OCI-LY7 (cell line): ENCODE measurements at regions not wholly inside any gene's neighbourhood (a gene's known extent, or its start where the extent isn't known, plus 50 kb on each side); places are given as distances from the start of the nearest gene placed in this dataset.

ENCODE experiments used
- BruUV-seq: library from RNA; stranded (reverse); fragments of 400-500 nt; replicated peaks from 2 replicates; lab custom pipeline; 2021; lab: Mats Ljungman, UMichigan
- CTCF ChIA-PET: fragments of 300-600 bp; sonication (Branson Sonifier 250); formaldehyde crosslinking; loops from one replicate; lab custom pipeline; 2022; ENCODE audit warnings: antibody characterized with exemption; ENCODE audit not compliant: unreplicated experiment; lab: Charles Lee
- POLR2A ChIA-PET: fragments of 300-600 bp; sonication (Branson Sonifier 250); formaldehyde crosslinking; loops from one replicate; lab custom pipeline; 2022; ENCODE audit warnings: antibody characterized with exemption; lab: Charles Lee
- DNase-seq: peaks from one replicate; pipeline ENCODE4 v3.0.0-alpha.2; 2015; ENCODE audit warnings: low spot score
- H2AFZ ChIP-seq: fragments of 200-600 bp; sonication (generic), shearing (Covaris generic); 2 replicates; pipeline ENCODE4 v1.6.1; 2014; ENCODE audit warnings: mild to moderate bottlenecking, antibody characterized with exemption, low read length, moderate library complexity
- H3K27ac ChIP-seq: fragments of 200-600 bp; sonication (generic); 2 replicates; pipeline ENCODE4 v1.5.1; 2014; ENCODE audit warnings: mixed run types, low read depth, mild to moderate bottlenecking, moderate library complexity, low read length, inconsistent platforms; ENCODE audit not compliant: poor library complexity, severe bottlenecking
- H3K36me3 ChIP-seq: fragments of 200-600 bp; sonication (generic); 2 replicates; pipeline ENCODE4 v1.6.1; 2014; ENCODE audit warnings: mild to moderate bottlenecking, antibody characterized with exemption, low read length, moderate library complexity, mixed read lengths; ENCODE audit not compliant: insufficient read depth
- H3K4me1 ChIP-seq: fragments of 200-600 bp; sonication (generic); 2 replicates; pipeline ENCODE4 v1.5.1; 2014; ENCODE audit warnings: mild to moderate bottlenecking, low read length; ENCODE audit not compliant: insufficient read depth, poor library complexity, severe bottlenecking
- H3K4me2 ChIP-seq: fragments of 200-600 bp; sonication (generic); 2 replicates; pipeline ENCODE4 v1.6.1; 2014; ENCODE audit warnings: mild to moderate bottlenecking, low read length
- H3K4me3 ChIP-seq: fragments of 200-600 bp; sonication (generic); 2 replicates; pipeline ENCODE4 v1.5.1; 2014; ENCODE audit warnings: mild to moderate bottlenecking, low read depth, low read length; ENCODE audit not compliant: poor library complexity, severe bottlenecking
- H3K79me2 ChIP-seq: fragments of 200-600 bp; sonication (generic); 2 replicates; pipeline ENCODE4 v1.6.1; 2016; ENCODE audit warnings: low read depth, mild to moderate bottlenecking, low read length, moderate library complexity, mixed read lengths; ENCODE audit not compliant: insufficient read depth
- H3K9me2 ChIP-seq: fragments of 200-600 bp; sonication (generic); 2 replicates; pipeline ENCODE4 v1.6.1; 2016; ENCODE audit warnings: mild to moderate bottlenecking, low read length, mixed read lengths; ENCODE audit not compliant: insufficient read depth
- H3K9me3 ChIP-seq: fragments of 200-600 bp; sonication (generic); 2 replicates; pipeline ENCODE4 v1.6.1; 2014; ENCODE audit warnings: mild to moderate bottlenecking, mixed run types, low read length, mixed read lengths
- H4K20me1 ChIP-seq: fragments of 200-600 bp; sonication (generic); 2 replicates; pipeline ENCODE4 v1.6.1; 2014; ENCODE audit warnings: mild to moderate bottlenecking, antibody characterized with exemption, low read length, moderate library complexity, mixed read lengths; ENCODE audit not compliant: insufficient read depth
- EZH2phosphoT487 ChIP-seq: fragments of 200-600 bp; sonication (generic); IDR thresholded peaks from 2 replicates; pipeline ENCODE4 v1.6.1; 2018; ENCODE audit warnings: low read depth, borderline replicate concordance, mild to moderate bottlenecking, mixed run types, antibody characterized with exemption, low read length, moderate library complexity, mixed read lengths
- intact Hi-C: fragments of 100-400 bp; cut with micrococcal nuclease; formaldehyde crosslinking; loops from one replicate; pipeline ENCODE4 v1.10.0; 2022; ENCODE audit not compliant: unreplicated experiment
- TF ChIP-seq, protein P1 (sequence below): fragments of 200-600 bp; sonication (generic); conservative IDR thresholded peaks from 2 replicates; pipeline ENCODE4 v1.5.1; 2014; ENCODE audit warnings: mild to moderate bottlenecking, antibody characterized with exemption, low read length, moderate library complexity, mixed read lengths

DNA sequence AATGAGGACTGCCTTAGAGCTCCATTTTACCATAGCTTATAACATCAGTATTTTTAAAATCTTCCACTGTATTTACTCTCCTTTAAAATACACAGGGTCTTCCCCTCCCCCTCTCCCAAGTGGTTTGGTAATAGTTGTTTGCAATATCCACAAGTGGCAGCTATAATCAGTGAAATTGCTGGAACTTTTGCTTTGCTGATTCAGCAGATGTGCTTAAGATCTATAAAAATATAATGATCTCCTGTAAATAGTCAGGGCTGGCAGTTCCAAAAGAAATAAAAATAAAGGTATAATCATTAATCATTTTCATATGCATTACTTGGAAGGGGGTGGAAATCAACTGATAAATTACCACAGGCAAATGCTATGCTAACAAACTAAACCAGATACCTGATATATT is 345.2 kb downstream of the KLHL13 start:
- no peaks in the 10 kb centered on the region for H3K36me3 ChIP-seq
- POLR2A ChIA-PET: no interaction called here
- intact Hi-C loops: no loop called here

DNA sequence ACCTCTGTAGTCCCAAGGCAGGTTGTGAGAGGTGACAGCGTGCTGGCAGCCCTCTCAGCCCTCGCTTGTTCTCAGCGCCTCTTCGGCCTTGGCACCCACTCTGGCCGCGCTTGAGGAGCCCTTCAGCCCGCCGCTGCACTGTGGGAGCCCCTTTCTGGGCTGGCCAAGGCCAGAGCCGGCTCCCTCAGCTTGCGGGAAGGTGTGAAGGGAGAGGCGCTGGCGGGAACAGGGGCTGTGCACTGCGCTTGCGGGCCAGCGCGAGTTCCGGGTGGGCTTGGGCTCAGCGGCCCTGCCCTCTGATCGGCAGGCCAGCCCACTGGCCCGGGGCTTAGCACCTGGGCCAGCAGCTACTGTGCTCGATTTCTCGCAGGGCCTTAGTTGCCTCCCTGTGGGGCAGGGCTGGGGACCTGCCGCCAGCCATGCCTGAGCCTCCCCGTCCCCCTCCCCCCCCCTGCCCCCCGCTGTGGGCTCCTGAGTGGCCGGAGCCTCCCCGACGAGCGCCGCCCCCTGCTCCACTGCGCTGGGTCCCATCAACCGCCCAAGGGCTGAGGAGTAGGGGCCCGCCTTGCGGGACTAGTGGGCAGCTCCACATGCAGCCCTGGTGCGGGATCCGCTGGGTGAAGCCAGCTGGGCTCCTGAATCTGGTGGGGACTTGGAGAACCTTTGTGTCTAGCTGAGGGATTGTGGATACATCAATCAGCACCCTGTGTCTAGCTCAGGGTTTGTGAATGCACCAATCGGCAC is 347.6 kb downstream of the KLHL13 start:
- ChIA-PET POLR2A (no interaction called here), CTCF (no interaction called here)
- no peak overlapping the region for H3K4me2 ChIP-seq
- no peaks in the 10 kb centered on the region for H3K9me3 ChIP-seq
- H3K4me3 ChIP-seq: no peak overlapping the region
- H4K20me1 ChIP-seq: no peaks in the 10 kb centered on the region
- H3K36me3 ChIP-seq: no peaks in the 10 kb centered on the region
- intact Hi-C loops: no loop called here
- no peak overlapping the region for H2AFZ ChIP-seq
- DNase-seq: no peak
- no peak overlapping the region for H3K27ac ChIP-seq
- H3K79me2 ChIP-seq: no peaks in the 10 kb centered on the region
- H3K4me1 ChIP-seq: no peaks in the 10 kb centered on the region
- TF ChIP-seq EZH2phosphoT487: no peak
- TF ChIP-seq, protein P1, sequence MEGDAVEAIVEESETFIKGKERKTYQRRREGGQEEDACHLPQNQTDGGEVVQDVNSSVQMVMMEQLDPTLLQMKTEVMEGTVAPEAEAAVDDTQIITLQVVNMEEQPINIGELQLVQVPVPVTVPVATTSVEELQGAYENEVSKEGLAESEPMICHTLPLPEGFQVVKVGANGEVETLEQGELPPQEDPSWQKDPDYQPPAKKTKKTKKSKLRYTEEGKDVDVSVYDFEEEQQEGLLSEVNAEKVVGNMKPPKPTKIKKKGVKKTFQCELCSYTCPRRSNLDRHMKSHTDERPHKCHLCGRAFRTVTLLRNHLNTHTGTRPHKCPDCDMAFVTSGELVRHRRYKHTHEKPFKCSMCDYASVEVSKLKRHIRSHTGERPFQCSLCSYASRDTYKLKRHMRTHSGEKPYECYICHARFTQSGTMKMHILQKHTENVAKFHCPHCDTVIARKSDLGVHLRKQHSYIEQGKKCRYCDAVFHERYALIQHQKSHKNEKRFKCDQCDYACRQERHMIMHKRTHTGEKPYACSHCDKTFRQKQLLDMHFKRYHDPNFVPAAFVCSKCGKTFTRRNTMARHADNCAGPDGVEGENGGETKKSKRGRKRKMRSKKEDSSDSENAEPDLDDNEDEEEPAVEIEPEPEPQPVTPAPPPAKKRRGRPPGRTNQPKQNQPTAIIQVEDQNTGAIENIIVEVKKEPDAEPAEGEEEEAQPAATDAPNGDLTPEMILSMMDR: no peak
- no TSS peak for BruUV-seq
- H3K9me2 ChIP-seq: no peaks in the 10 kb centered on the region

More for the DNA sequence above, 345.2 kb downstream of the KLHL13 start:
- Histone ChIP-seq H2AFZ (no peak overlapping the region), H3K9me3 (no peaks in the 10 kb centered on the region), H3K4me2 (no peak overlapping the region), H3K9me2 (no peaks in the 10 kb centered on the region), H3K4me3 (no peak overlapping the region), H3K79me2 (no peaks in the 10 kb centered on the region), H4K20me1 (no peaks in the 10 kb centered on the region), H3K27ac (no peak overlapping the region), H3K4me1 (no peaks in the 10 kb centered on the region)
- no TSS peak for BruUV-seq
- no peak for DNase-seq
- CTCF ChIA-PET: no interaction called here
- no peak for TF ChIP-seq EZH2phosphoT487
- TF ChIP-seq, protein P1: no peak

DNA sequence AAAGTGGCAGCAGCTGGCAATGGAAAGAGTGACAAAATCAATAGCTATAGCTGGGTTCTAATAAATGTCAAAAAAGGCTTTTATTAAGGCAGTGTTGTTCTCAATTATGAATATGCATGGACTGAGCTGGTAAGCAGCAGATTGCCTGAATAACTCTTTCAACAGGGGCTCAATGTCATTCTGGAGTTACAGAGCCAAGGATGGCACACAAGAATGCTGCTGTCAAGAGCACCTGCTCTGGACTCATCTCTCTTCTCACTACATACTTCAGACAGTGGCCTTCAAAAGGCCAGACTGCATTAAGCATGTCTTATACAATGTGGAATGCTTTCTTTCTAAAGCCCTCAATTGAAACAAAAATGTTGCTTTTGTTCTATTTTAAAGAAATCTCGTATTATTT is 351.4 kb downstream of the KLHL13 start:
- no peaks in the 10 kb centered on the region for H4K20me1 ChIP-seq
- no TSS peak for BruUV-seq
- POLR2A ChIA-PET: no interaction called here
- H3K4me2 ChIP-seq: no peak overlapping the region
- TF ChIP-seq EZH2phosphoT487: no peak
- TF ChIP-seq, protein P1: no peak
- no peaks in the 10 kb centered on the region for H3K36me3 ChIP-seq
- H3K79me2 ChIP-seq: no peaks in the 10 kb centered on the region
- H3K9me2 ChIP-seq: no peaks in the 10 kb centered on the region
- CTCF ChIA-PET: no interaction called here
- DNase-seq: no peak
- no peak overlapping the region for H2AFZ ChIP-seq
- no peaks in the 10 kb centered on the region for H3K4me1 ChIP-seq
- intact Hi-C loops: no loop called here
- H3K27ac ChIP-seq: no peak overlapping the region
- H3K4me3 ChIP-seq: no peak overlapping the region
- no peaks in the 10 kb centered on the region for H3K9me3 ChIP-seq
